Esophagus squamous epithelium (tissue), 4 donors: ENCODE measurements at regions not wholly inside any gene's neighbourhood (a gene's known extent, or its start where the extent isn't known, plus 50 kb on each side); places are given as distances from the start of the nearest gene placed in this dataset.

Experiments used
- CTCF ChIP-seq, 6 experiments: fragments of 450-650 bp in 4 of 6; fragments of 200-600 bp in 2 of 6; sonication (generic) in 2 of 6; IDR thresholded peaks; one replicate each; pipeline ENCODE4 v1.5.1; 2016 to 2019; ENCODE audit warnings: antibody characterized with exemption in 6 of 6, mild to moderate bottlenecking in 4 of 6, moderate library complexity in 4 of 6
- POLR2A ChIP-seq, 4 donors: fragments of 450-650 bp; IDR thresholded peaks; one replicate each; pipeline ENCODE4 v1.6.1; 2017; ENCODE audit warnings: antibody characterized with exemption in 4 of 4, mild to moderate bottlenecking in 4 of 4, moderate library complexity in 3 of 4

GRCh38 chr20:19850198-19850533 is 92.1 kb downstream of the RIN2 start:
- TF ChIP-seq CTCF (IDR thresholded peaks at IDR 0.05): no peak
- TF ChIP-seq POLR2A (IDR thresholded peaks at IDR 0.05): no peak
